HFFc6 (cell line): ENCODE measurements at regions not wholly inside any gene's neighbourhood (a gene's known extent, or its start where the extent isn't known, plus 50 kb on each side); places are given as distances from the start of the nearest gene placed in this dataset.

Source experiments
- DNase-seq: peaks from one replicate; pipeline ENCODE4 v3.0.0-alpha.2; 2018
- H3K27ac Mint-ChIP-seq: 2 replicates; pipeline ENCODE4 v1.8.0; 2020; ENCODE audit warnings: mild to moderate bottlenecking, mixed read lengths
- H3K27me3 Mint-ChIP-seq: 2 replicates; pipeline ENCODE4 v1.8.0; 2021; ENCODE audit warnings: mild to moderate bottlenecking, moderate library complexity, mixed read lengths; ENCODE audit not compliant: insufficient read depth
- H3K36me3 Mint-ChIP-seq: 2 replicates; pipeline ENCODE4 v1.8.0; 2021; ENCODE audit warnings: low read depth, mixed read lengths
- H3K4me1 Mint-ChIP-seq: 2 replicates; pipeline ENCODE4 v1.8.0; 2020; ENCODE audit warnings: low read depth, mixed read lengths
- H3K4me3 Mint-ChIP-seq: 2 replicates; pipeline ENCODE4 v1.8.0; 2020; ENCODE audit warnings: mild to moderate bottlenecking, moderate library complexity, mixed read lengths
- H3K9me3 Mint-ChIP-seq: 2 replicates; pipeline ENCODE4 v1.8.0; 2020; ENCODE audit warnings: mild to moderate bottlenecking, mixed read lengths
- TF ChIP-seq, protein P1 (sequence below): fragments of 200-600 bp; sonication (generic); IDR thresholded peaks from 2 replicates; pipeline ENCODE4 v1.5.0; 2021; ENCODE audit warnings: antibody characterized with exemption, mild to moderate bottlenecking

- no peak overlapping the region for H3K27ac Mint-ChIP-seq
- H3K9me3 Mint-ChIP-seq: peaks cover 4% of the 10 kb centered on the region; the same call in 1 of the 2 replicates
- no peaks in the 10 kb centered on the region for H3K4me1 Mint-ChIP-seq
- no peak for DNase-seq
- H3K4me3 Mint-ChIP-seq: no peak overlapping the region
- no peaks in the 10 kb centered on the region for H3K36me3 Mint-ChIP-seq
- TF ChIP-seq, protein P1, sequence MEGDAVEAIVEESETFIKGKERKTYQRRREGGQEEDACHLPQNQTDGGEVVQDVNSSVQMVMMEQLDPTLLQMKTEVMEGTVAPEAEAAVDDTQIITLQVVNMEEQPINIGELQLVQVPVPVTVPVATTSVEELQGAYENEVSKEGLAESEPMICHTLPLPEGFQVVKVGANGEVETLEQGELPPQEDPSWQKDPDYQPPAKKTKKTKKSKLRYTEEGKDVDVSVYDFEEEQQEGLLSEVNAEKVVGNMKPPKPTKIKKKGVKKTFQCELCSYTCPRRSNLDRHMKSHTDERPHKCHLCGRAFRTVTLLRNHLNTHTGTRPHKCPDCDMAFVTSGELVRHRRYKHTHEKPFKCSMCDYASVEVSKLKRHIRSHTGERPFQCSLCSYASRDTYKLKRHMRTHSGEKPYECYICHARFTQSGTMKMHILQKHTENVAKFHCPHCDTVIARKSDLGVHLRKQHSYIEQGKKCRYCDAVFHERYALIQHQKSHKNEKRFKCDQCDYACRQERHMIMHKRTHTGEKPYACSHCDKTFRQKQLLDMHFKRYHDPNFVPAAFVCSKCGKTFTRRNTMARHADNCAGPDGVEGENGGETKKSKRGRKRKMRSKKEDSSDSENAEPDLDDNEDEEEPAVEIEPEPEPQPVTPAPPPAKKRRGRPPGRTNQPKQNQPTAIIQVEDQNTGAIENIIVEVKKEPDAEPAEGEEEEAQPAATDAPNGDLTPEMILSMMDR: no peak
- no peaks in the 10 kb centered on the region for H3K27me3 Mint-ChIP-seq
Measured at GRCh38 chr13:70612881-70613280, 504.6 kb upstream of the KLHL1 start.

DNA sequence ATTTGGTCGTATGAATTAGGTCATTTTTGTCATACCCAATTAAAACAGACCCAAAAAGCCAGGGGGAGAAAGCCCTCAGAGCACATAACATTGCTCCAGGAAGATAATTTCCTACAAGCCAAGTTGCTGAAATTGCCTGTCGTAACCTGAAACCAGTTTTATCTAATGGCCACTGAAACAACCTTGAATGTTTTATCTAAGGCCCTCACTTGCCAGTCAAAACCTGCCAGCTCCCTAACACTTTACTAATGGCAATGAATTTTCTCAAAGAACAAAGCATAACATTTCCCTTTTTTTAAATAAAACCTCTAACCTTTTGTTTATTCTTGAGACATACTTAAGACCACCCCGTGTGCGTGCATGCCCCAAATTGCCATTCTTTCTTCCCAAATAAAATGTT lies 496.2 kb upstream of the KLHL1 start:
- H3K27ac Mint-ChIP-seq: no peak overlapping the region
- H3K27me3 Mint-ChIP-seq: no peaks in the 10 kb centered on the region
- TF ChIP-seq, protein P1: no peak
- H3K9me3 Mint-ChIP-seq: peaks cover 29% of the 10 kb centered on the region
- H3K4me1 Mint-ChIP-seq: no peaks in the 10 kb centered on the region
- no peaks in the 10 kb centered on the region; the same call in 1 of the 2 replicates for H3K36me3 Mint-ChIP-seq
- H3K4me3 Mint-ChIP-seq: no peak overlapping the region
- no peak for DNase-seq

- H3K36me3 Mint-ChIP-seq: no peaks in the 10 kb centered on the region
- no peak for DNase-seq
- no peak overlapping the region for H3K27ac Mint-ChIP-seq
- H3K9me3 Mint-ChIP-seq: peaks cover 18% of the 10 kb centered on the region
- no peaks in the 10 kb centered on the region for H3K27me3 Mint-ChIP-seq
- no peak overlapping the region for H3K4me3 Mint-ChIP-seq
- TF ChIP-seq, protein P1: no peak
- no peaks in the 10 kb centered on the region for H3K4me1 Mint-ChIP-seq
Measured at GRCh38 chr13:70593716-70594115, 485.5 kb upstream of the KLHL1 start.

GRCh38 chr13:70585109-70585508 lies 476.9 kb upstream of the KLHL1 start:
- Mint-ChIP-seq H3K27me3 (no peaks in the 10 kb centered on the region), H3K9me3 (peaks cover 24% of the 10 kb centered on the region), H3K36me3 (no peaks in the 10 kb centered on the region; the same call in 1 of the 2 replicates), H3K4me1 (no peaks in the 10 kb centered on the region), H3K4me3 (no peak overlapping the region), H3K27ac (no peak overlapping the region)
- DNase-seq: no peak
- TF ChIP-seq, protein P1: no peak

GRCh38 chr13:70580825-70581224 lies 472.6 kb upstream of the KLHL1 start:
- Mint-ChIP-seq H3K9me3 (peaks cover 22% of the 10 kb centered on the region), H3K4me3 (no peak overlapping the region), H3K27ac (no peak overlapping the region), H3K36me3 (no peaks in the 10 kb centered on the region; the same call in 1 of the 2 replicates), H3K27me3 (no peaks in the 10 kb centered on the region), H3K4me1 (no peaks in the 10 kb centered on the region)
- TF ChIP-seq, protein P1: no peak
- no peak for DNase-seq

- DNase-seq: no peak
- H3K36me3 Mint-ChIP-seq: no peaks in the 10 kb centered on the region; the same call in 1 of the 2 replicates
- peaks cover 16% of the 10 kb centered on the region for H3K9me3 Mint-ChIP-seq
- no peaks in the 10 kb centered on the region for H3K4me1 Mint-ChIP-seq
- TF ChIP-seq, protein P1: no peak
- H3K4me3 Mint-ChIP-seq: no peak overlapping the region
- no peaks in the 10 kb centered on the region for H3K27me3 Mint-ChIP-seq
- H3K27ac Mint-ChIP-seq: no peak overlapping the region
Measured at GRCh38 chr13:70579941-70580340, 471.7 kb upstream of the KLHL1 start.
